GM23338 (cell line): ENCODE measurements at regions not wholly inside any gene's neighbourhood (a gene's known extent, or its start where the extent isn't known, plus 50 kb on each side); places are given as distances from the start of the nearest gene placed in this dataset.

Experiments
- ATAC-seq: fragments of 200-7000 bp; cut with Tn5 transposase; 3 replicates; pipeline ENCODE4 v1.9.1; 2020
- DNase-seq: peaks from one replicate; pipeline ENCODE4 v3.0.0-alpha.2; 2015; ENCODE audit warnings: low spot score
- H2AFZ ChIP-seq: fragments of 200-600 bp; sonication (generic); 2 replicates; pipeline ENCODE4 v1.8.0; 2016; ENCODE audit warnings: antibody characterized with exemption, mild to moderate bottlenecking, moderate library complexity
- H3F3A ChIP-seq: fragments of 200-600 bp; sonication (generic); replicated peaks from 2 replicates; pipeline ENCODE4 v1.8.0; 2017; ENCODE audit warnings: antibody characterized with exemption, mixed run types, low read depth
- H3K27ac ChIP-seq: fragments of 200-600 bp; sonication (generic); 2 replicates; pipeline ENCODE4 v1.6.1; 2016; ENCODE audit warnings: low read depth
- H3K27me3 ChIP-seq: fragments of 200-600 bp; sonication (generic); 2 replicates; pipeline ENCODE4 v1.8.0; 2016; ENCODE audit warnings: mild to moderate bottlenecking, mixed run types, moderate library complexity; ENCODE audit not compliant: insufficient read depth
- H3K36me3 ChIP-seq: fragments of 200-600 bp; sonication (generic); 2 replicates; pipeline ENCODE4 v1.8.0; 2016; ENCODE audit warnings: mild to moderate bottlenecking; ENCODE audit not compliant: insufficient read depth
- H3K4me1 ChIP-seq: fragments of 200-600 bp; sonication (generic); 2 replicates; pipeline ENCODE4 v1.8.0; 2016; ENCODE audit warnings: mild to moderate bottlenecking, moderate library complexity; ENCODE audit not compliant: insufficient read depth
- H3K4me2 ChIP-seq: fragments of 200-600 bp; sonication (generic); 2 replicates; pipeline ENCODE4 v1.7.1; 2017; ENCODE audit warnings: mixed run types
- H3K4me3 ChIP-seq: fragments of 200-600 bp; sonication (generic); 2 replicates; pipeline ENCODE4 v1.6.1; 2016; ENCODE audit warnings: mixed run types
- H3K79me2 ChIP-seq: fragments of 200-600 bp; sonication (generic); replicated peaks from 2 replicates; pipeline ENCODE4 v1.8.0; 2017; ENCODE audit warnings: mild to moderate bottlenecking; ENCODE audit not compliant: insufficient read depth
- H3K9me2 ChIP-seq: fragments of 200-600 bp; sonication (generic); 2 replicates; pipeline ENCODE4 v1.8.0; 2017; ENCODE audit not compliant: insufficient read depth
- H4K20me1 ChIP-seq: fragments of 200-600 bp; sonication (generic); replicated peaks from 2 replicates; pipeline ENCODE4 v1.8.0; 2017; ENCODE audit warnings: mild to moderate bottlenecking; ENCODE audit not compliant: insufficient read depth
- H3K27ac Mint-ChIP-seq: 2 replicates; pipeline ENCODE4 v1.8.0; 2020; ENCODE audit warnings: inconsistent platforms, mild to moderate bottlenecking, moderate library complexity, mixed read lengths
- H3K27me3 Mint-ChIP-seq: 3 replicates; pipeline ENCODE4 v1.8.0; 2022; ENCODE audit warnings: low read depth, mild to moderate bottlenecking, moderate library complexity, mixed read lengths, inconsistent platforms; ENCODE audit not compliant: insufficient read depth, poor library complexity
- H3K36me3 Mint-ChIP-seq: 3 replicates; pipeline ENCODE4 v1.8.0; 2021; ENCODE audit warnings: low read depth, mild to moderate bottlenecking, inconsistent platforms, moderate library complexity, mixed read lengths
- H3K4me1 Mint-ChIP-seq: 3 replicates; pipeline ENCODE4 v1.8.0; 2020; ENCODE audit warnings: mild to moderate bottlenecking, inconsistent platforms, mixed read lengths
- H3K4me3 Mint-ChIP-seq: 3 replicates; pipeline ENCODE4 v1.8.0; 2021; ENCODE audit warnings: moderate library complexity, mild to moderate bottlenecking, inconsistent platforms, mixed read lengths
- H3K9me3 Mint-ChIP-seq: 3 replicates; pipeline ENCODE4 v1.8.0; 2020; ENCODE audit warnings: moderate library complexity, mild to moderate bottlenecking, inconsistent platforms, mixed read lengths
- CREB1 ChIP-seq: fragments of 250-450 bp; sonication (Bioruptor Pico); IDR thresholded peaks from 2 replicates; pipeline ENCODE4 v1.5.0; 2020; ENCODE audit warnings: low read depth, mild to moderate bottlenecking, moderate library complexity
- JUNB ChIP-seq: IDR thresholded peaks from one replicate; pipeline ENCODE4 v1.6.1; 2016; ENCODE audit warnings: antibody characterized with exemption; ENCODE audit not compliant: unreplicated experiment
- POLR2AphosphoS5 ChIP-seq: IDR thresholded peaks from 2 replicates; pipeline ENCODE4 v1.6.1; 2016; ENCODE audit warnings: antibody characterized with exemption, low read depth
- TF ChIP-seq, protein P1 (sequence below): fragments of 250-450 bp; sonication (Bioruptor Pico); IDR thresholded peaks from 2 replicates; pipeline ENCODE4 v1.5.0; 2020; ENCODE audit warnings: mild to moderate bottlenecking, moderate library complexity
- TF ChIP-seq, protein P2 (sequence below), 2 experiments: fragments of 200-600 bp in 1 of 2; sonication (generic) in 1 of 2; conservative IDR thresholded peaks; 2 replicates each; pipeline versions ENCODE4 v1.5.1 to v1.6.1; 2016 to 2017; ENCODE audit warnings: antibody characterized with exemption in 2 of 2, low read depth in 2 of 2, mild to moderate bottlenecking in 2 of 2, moderate library complexity in 1 of 2
- TF ChIP-seq, protein P3 (sequence below): IDR thresholded peaks from 2 replicates; pipeline ENCODE4 v1.6.1; 2016; ENCODE audit warnings: antibody characterized with exemption

DNA sequence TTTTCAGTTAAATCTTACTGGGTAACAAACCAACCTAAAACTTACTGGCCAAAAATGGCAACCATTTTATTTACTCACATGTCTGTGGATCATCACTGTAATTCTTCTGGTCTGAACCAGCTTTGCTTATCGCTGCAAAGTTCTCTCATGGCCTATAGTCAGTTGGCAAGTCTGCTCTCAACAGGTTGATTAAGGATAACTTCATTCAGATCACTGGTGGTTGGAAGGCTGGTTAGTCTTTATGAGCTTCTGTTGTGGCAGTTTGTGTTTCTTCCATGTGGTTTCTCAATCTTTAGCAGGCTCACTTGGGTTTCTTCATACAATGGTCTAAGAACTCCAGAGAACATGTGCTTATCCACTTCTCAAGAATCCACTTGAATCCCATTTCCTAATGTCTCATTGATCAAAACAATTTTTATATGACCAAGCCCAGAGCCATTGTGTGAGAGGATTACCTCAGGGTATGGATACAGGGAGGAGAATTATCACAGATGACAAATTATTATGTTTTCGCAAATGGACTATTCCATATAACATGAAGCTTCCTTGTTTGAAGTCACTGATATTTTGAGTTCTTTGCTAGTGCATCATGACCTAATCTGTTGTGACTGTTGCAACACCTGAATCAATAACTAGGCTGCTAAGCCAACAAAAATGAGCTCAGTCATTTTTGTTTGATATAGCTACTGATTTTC lies 155.4 kb upstream of the BMP2 start (continued):
- TF ChIP-seq, protein P1, sequence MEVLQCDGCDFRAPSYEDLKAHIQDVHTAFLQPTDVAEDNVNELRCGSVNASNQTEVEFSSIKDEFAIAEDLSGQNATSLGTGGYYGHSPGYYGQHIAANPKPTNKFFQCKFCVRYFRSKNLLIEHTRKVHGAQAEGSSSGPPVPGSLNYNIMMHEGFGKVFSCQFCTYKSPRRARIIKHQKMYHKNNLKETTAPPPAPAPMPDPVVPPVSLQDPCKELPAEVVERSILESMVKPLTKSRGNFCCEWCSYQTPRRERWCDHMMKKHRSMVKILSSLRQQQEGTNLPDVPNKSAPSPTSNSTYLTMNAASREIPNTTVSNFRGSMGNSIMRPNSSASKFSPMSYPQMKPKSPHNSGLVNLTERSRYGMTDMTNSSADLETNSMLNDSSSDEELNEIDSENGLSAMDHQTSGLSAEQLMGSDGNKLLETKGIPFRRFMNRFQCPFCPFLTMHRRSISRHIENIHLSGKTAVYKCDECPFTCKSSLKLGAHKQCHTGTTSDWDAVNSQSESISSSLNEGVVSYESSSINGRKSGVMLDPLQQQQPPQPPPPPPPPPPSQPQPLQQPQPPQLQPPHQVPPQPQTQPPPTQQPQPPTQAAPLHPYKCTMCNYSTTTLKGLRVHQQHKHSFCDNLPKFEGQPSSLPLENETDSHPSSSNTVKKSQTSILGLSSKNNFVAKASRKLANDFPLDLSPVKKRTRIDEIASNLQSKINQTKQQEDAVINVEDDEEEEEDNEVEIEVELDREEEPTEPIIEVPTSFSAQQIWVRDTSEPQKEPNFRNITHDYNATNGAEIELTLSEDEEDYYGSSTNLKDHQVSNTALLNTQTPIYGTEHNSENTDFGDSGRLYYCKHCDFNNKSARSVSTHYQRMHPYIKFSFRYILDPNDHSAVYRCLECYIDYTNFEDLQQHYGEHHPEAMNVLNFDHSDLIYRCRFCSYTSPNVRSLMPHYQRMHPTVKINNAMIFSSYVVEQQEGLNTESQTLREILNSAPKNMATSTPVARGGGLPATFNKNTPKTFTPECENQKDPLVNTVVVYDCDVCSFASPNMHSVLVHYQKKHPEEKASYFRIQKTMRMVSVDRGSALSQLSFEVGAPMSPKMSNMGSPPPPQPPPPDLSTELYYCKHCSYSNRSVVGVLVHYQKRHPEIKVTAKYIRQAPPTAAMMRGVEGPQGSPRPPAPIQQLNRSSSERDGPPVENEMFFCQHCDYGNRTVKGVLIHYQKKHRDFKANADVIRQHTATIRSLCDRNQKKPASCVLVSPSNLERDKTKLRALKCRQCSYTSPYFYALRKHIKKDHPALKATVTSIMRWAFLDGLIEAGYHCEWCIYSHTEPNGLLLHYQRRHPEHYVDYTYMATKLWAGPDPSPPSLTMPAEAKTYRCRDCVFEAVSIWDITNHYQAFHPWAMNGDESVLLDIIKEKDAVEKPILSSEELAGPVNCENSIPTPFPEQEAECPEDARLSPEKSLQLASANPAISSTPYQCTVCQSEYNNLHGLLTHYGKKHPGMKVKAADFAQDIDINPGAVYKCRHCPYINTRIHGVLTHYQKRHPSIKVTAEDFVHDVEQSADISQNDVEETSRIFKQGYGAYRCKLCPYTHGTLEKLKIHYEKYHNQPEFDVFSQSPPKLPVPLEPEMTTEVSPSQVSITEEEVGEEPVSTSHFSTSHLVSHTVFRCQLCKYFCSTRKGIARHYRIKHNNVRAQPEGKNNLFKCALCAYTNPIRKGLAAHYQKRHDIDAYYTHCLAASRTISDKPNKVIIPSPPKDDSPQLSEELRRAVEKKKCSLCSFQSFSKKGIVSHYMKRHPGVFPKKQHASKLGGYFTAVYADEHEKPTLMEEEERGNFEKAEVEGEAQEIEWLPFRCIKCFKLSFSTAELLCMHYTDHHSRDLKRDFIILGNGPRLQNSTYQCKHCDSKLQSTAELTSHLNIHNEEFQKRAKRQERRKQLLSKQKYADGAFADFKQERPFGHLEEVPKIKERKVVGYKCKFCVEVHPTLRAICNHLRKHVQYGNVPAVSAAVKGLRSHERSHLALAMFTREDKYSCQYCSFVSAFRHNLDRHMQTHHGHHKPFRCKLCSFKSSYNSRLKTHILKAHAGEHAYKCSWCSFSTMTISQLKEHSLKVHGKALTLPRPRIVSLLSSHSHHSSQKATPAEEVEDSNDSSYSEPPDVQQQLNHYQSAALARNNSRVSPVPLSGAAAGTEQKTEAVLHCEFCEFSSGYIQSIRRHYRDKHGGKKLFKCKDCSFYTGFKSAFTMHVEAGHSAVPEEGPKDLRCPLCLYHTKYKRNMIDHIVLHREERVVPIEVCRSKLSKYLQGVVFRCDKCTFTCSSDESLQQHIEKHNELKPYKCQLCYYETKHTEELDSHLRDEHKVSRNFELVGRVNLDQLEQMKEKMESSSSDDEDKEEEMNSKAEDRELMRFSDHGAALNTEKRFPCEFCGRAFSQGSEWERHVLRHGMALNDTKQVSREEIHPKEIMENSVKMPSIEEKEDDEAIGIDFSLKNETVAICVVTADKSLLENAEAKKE (CRISPR knock-in tag) = no peak
- no peak for TF ChIP-seq POLR2AphosphoS5
- TF ChIP-seq CREB1 (CRISPR knock-in tag) = no peak

DNA sequence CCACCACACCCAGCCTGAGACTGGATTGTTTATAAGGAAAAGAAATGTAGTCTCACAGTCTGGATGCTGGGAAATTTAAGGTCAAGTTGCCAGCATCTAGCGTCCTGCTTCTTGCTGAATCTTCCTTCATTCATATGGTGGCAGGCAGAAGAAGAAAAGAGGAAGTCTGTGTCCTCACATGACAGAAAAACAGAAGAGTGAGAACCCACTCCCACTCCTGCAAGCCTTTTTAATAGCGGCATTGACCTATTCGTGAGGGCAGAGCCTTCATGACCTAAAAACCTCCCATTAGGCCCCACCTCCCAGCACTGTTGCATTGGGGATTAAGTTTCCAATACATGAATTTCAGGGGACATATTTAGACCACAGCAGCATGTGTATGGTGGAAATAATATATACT lies 160.8 kb upstream of the BMP2 start:
- H2AFZ ChIP-seq = no peak overlapping the region
- no peak overlapping the region for H3K4me2 ChIP-seq
- no peak for ATAC-seq
- no peaks in the 10 kb centered on the region for H3K9me3 Mint-ChIP-seq
- no peak overlapping the region for H3K4me3 Mint-ChIP-seq
- H3K27ac ChIP-seq = no peak overlapping the region
- no peaks in the 10 kb centered on the region for H4K20me1 ChIP-seq
- H3K27ac Mint-ChIP-seq = no peak overlapping the region
- H3K36me3 ChIP-seq = no peaks in the 10 kb centered on the region
- H3K4me1 ChIP-seq = no peaks in the 10 kb centered on the region
- H3K27me3 ChIP-seq = no peaks in the 10 kb centered on the region
- H3K79me2 ChIP-seq = no peaks in the 10 kb centered on the region
- no peaks in the 10 kb centered on the region for H3K9me2 ChIP-seq
- no peaks in the 10 kb centered on the region for H3F3A ChIP-seq
- H3K4me3 ChIP-seq = no peak overlapping the region
- no peaks in the 10 kb centered on the region for H3K27me3 Mint-ChIP-seq
- no peak for DNase-seq
- H3K36me3 Mint-ChIP-seq = no peaks in the 10 kb centered on the region
- H3K4me1 Mint-ChIP-seq = no peaks in the 10 kb centered on the region
- TF ChIP-seq JUNB = no peak
- TF ChIP-seq, protein P2, sequence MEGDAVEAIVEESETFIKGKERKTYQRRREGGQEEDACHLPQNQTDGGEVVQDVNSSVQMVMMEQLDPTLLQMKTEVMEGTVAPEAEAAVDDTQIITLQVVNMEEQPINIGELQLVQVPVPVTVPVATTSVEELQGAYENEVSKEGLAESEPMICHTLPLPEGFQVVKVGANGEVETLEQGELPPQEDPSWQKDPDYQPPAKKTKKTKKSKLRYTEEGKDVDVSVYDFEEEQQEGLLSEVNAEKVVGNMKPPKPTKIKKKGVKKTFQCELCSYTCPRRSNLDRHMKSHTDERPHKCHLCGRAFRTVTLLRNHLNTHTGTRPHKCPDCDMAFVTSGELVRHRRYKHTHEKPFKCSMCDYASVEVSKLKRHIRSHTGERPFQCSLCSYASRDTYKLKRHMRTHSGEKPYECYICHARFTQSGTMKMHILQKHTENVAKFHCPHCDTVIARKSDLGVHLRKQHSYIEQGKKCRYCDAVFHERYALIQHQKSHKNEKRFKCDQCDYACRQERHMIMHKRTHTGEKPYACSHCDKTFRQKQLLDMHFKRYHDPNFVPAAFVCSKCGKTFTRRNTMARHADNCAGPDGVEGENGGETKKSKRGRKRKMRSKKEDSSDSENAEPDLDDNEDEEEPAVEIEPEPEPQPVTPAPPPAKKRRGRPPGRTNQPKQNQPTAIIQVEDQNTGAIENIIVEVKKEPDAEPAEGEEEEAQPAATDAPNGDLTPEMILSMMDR (conservative IDR thresholded peaks at IDR 0.05; ENCODE audit: low read depth in 2 of 2) = no peak
- TF ChIP-seq, protein P3, sequence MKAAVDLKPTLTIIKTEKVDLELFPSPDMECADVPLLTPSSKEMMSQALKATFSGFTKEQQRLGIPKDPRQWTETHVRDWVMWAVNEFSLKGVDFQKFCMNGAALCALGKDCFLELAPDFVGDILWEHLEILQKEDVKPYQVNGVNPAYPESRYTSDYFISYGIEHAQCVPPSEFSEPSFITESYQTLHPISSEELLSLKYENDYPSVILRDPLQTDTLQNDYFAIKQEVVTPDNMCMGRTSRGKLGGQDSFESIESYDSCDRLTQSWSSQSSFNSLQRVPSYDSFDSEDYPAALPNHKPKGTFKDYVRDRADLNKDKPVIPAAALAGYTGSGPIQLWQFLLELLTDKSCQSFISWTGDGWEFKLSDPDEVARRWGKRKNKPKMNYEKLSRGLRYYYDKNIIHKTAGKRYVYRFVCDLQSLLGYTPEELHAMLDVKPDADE = no peak
- TF ChIP-seq, protein P1 (CRISPR knock-in tag) = no peak
